ENCODE measurements at regions not wholly inside any gene's neighbourhood (a gene's known extent, or its start where the extent isn't known, plus 50 kb on each side); places are given as distances from the start of the nearest gene placed in this dataset.

DNA sequence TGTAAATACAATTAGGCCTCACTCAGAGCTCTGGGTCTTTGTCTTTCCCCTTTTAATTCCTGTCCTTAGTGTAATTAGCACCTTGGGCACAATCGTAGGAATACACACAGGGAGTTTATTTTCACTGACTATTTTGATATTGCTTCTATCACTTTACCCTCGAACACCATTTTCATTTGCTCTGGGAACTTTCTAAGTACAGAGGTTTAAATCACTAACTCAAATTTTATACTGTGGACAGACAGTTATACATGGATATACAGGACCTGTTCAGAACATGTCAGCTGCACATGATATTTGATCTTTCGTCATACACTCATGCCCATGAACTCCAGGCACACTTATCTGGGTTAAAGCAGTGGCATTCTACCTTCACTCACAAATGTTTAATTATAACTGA is 217.8 kb upstream of the TMEM161B start:
- Histone ChIP-seq H3K4me1 (ENCODE audit: control insufficient read depth, insufficient read depth, low read length) (peaks cover 54% of the 10 kb centered on the region), H3K4me3 (ENCODE audit: low read depth, low read length) (no peak overlapping the region), H3K27ac (ENCODE audit: low read depth, low read length) (no peak overlapping the region)

DNA sequence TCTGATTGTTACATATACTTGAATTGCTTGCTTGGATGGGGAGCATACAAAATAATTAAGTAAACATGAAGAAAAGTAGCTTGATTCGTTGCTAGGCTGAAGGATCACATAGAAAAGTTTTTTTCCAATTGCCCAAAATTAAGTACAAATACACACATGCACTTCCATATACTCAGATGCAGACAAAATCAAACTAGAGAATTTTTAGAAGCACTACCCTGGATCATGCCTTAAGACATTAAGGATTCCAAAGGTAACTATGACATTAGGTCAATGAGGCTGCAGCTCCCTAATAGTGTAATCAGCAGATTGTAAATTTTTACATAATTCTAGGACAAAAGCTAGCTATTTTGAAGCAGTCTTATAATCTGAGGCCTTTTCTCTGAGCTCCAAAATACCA is 216.9 kb upstream of the TMEM161B start:
- H3K27ac ChIP-seq (ENCODE audit: low read depth, low read length): no peak overlapping the region
- no peaks in the 10 kb centered on the region for H3K27me3 ChIP-seq (ENCODE audit: control insufficient read depth, insufficient read depth, low read length)
- H3K4me1 ChIP-seq (ENCODE audit: control insufficient read depth, insufficient read depth, low read length): peaks cover 46% of the 10 kb centered on the region
- H3K4me3 ChIP-seq (ENCODE audit: low read depth, low read length): no peak overlapping the region
- no peaks in the 10 kb centered on the region for H3K36me3 ChIP-seq (ENCODE audit: control insufficient read depth, insufficient read depth, low read length)
- no peak overlapping the region for H3K9ac ChIP-seq (ENCODE audit: low read depth, low read length)
- H3K9me3 ChIP-seq (ENCODE audit: control insufficient read depth, insufficient read depth, low read length): no peaks in the 10 kb centered on the region

More for the DNA sequence above, 217.8 kb upstream of the TMEM161B start:
- Histone ChIP-seq H3K36me3 (ENCODE audit: control insufficient read depth, insufficient read depth, low read length) (no peaks in the 10 kb centered on the region), H3K9ac (ENCODE audit: low read depth, low read length) (no peak overlapping the region), H3K27me3 (ENCODE audit: control insufficient read depth, insufficient read depth, low read length) (no peaks in the 10 kb centered on the region), H3K9me3 (ENCODE audit: control insufficient read depth, insufficient read depth, low read length) (no peaks in the 10 kb centered on the region)

DNA sequence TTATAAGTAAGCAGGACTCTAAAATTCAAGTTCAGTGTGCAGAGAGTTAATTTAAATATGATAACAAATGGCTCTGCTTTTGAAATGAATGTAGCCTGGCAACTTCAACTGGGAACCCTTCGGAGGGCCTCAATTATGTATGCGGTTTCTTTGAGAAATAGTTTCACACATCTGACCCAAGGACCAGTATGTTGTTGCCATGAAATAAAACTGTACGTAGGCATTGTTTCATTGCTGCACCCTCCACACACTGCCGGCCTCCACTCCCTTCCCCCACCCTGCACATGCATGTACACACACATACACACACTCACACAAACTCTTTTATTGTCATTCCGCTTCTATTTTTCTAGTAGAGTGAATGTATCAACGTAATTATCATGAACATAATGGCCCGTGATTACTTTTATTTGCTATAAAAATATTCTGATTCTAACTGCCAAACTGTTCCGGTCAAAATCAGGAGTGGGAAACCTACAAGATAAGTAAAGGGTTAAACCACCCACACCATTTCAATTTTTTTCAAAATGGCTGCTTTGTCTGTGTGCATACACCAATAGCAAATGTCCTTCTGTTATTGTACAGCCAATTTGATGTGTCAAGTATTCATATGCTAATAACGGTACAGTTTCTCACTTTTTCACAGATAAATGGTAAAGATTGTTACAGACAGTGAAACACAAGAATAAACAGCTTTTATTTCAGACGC is 215.5 kb upstream of the TMEM161B start:
- no peak overlapping the region for H3K27ac ChIP-seq (ENCODE audit: low read depth, low read length)
- no peaks in the 10 kb centered on the region for H3K27me3 ChIP-seq (ENCODE audit: control insufficient read depth, insufficient read depth, low read length)
- no peak overlapping the region for H3K4me3 ChIP-seq (ENCODE audit: low read depth, low read length)

DNA sequence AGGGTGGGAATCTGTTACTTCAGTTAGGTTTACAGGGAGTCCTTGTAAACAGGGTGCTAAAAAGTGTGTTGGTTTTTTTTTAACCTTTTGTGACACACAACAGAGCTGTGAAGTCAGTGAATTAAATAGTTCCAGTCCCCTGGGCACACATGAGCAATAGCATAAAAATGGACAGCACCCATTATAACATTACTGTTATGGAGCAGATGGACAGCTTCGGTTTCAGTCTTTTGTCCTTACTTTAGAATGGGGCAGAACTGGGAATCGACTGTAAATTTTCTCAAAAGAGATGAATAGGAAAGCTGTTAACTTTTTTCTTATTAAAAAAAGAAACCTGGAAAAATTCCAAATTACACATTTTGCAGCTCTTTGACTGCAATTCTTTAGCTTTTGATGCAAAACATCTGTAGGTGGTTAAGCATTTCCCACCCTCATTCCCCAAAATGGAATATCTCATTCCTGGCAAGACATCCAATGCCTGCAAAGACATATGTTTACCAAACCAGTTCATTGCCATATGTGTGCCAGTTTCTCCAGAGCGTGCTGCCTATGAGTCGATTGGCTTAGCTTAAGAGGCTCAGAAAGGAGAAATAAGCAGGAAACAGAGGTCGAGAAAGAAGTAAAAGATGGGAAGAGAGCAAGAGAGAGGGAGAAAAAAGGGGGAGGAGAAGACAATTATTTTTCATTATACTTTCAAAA is 212.3 kb upstream of the TMEM161B start:
- no peak overlapping the region for H3K4me3 ChIP-seq (ENCODE audit: low read depth, low read length)
- H3K4me1 ChIP-seq (ENCODE audit: control insufficient read depth, insufficient read depth, low read length): peaks cover 22% of the 10 kb centered on the region
- H3K9ac ChIP-seq (ENCODE audit: low read depth, low read length): no peak overlapping the region
- no peaks in the 10 kb centered on the region for H3K36me3 ChIP-seq (ENCODE audit: control insufficient read depth, insufficient read depth, low read length)
- H3K9me3 ChIP-seq (ENCODE audit: control insufficient read depth, insufficient read depth, low read length): no peaks in the 10 kb centered on the region
- no peaks in the 10 kb centered on the region for H3K27me3 ChIP-seq (ENCODE audit: control insufficient read depth, insufficient read depth, low read length)
- peak overlapping the region; percentile 14 for H3K27ac ChIP-seq (ENCODE audit: low read depth, low read length)

More for the DNA sequence above, 215.5 kb upstream of the TMEM161B start:
- Histone ChIP-seq H3K36me3 (ENCODE audit: control insufficient read depth, insufficient read depth, low read length) (no peaks in the 10 kb centered on the region), H3K4me1 (ENCODE audit: control insufficient read depth, insufficient read depth, low read length) (peaks cover 32% of the 10 kb centered on the region), H3K9me3 (ENCODE audit: control insufficient read depth, insufficient read depth, low read length) (no peaks in the 10 kb centered on the region), H3K9ac (ENCODE audit: low read depth, low read length) (no peak overlapping the region)

- Histone ChIP-seq H3K4me1 (ENCODE audit: control insufficient read depth, insufficient read depth, low read length) (peaks cover 22% of the 10 kb centered on the region), H3K4me3 (ENCODE audit: low read depth, low read length) (no peak overlapping the region), H3K27ac (ENCODE audit: low read depth, low read length) (no peak overlapping the region), H3K36me3 (ENCODE audit: control insufficient read depth, insufficient read depth, low read length) (no peaks in the 10 kb centered on the region), H3K9me3 (ENCODE audit: control insufficient read depth, insufficient read depth, low read length) (no peaks in the 10 kb centered on the region), H3K9ac (ENCODE audit: low read depth, low read length) (no peak overlapping the region), H3K27me3 (ENCODE audit: control insufficient read depth, insufficient read depth, low read length) (no peaks in the 10 kb centered on the region)
These were observed 211.6 kb upstream of the TMEM161B start for GRCh38 chr5:88480245-88480644.

GRCh38 chr5:88474574-88474973 is 205.9 kb upstream of the TMEM161B start:
- no peak overlapping the region for H3K9ac ChIP-seq (ENCODE audit: low read depth, low read length)
- H3K9me3 ChIP-seq (ENCODE audit: control insufficient read depth, insufficient read depth, low read length): no peaks in the 10 kb centered on the region

DNA sequence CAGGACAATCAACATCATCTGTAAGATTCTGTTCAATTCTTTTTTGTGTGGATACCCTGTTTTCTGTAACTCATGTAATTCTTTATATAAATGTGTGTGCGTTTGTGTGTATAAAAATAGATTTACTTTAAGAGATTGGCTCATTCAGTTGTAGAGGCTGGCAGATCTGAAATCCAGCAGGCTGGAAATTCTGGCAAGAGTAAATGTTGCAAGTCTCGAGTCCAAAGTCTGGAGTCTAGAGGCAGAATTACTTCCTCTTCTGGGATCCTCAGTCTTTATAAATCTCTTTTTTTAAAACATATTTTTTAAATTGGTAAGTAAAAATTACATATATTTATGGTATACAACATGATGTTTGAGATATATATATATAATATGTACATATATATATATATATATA is 202.1 kb upstream of the TMEM161B start:
- Histone ChIP-seq H3K27ac (ENCODE audit: low read depth, low read length) (no peak overlapping the region), H3K9me3 (ENCODE audit: control insufficient read depth, insufficient read depth, low read length) (no peaks in the 10 kb centered on the region), H3K9ac (ENCODE audit: low read depth, low read length) (no peak overlapping the region), H3K4me1 (ENCODE audit: control insufficient read depth, insufficient read depth, low read length) (peaks cover 5% of the 10 kb centered on the region; the same call in 1 of the 2 replicates), H3K4me3 (ENCODE audit: low read depth, low read length) (no peak overlapping the region), H3K27me3 (ENCODE audit: control insufficient read depth, insufficient read depth, low read length) (no peaks in the 10 kb centered on the region), H3K36me3 (ENCODE audit: control insufficient read depth, insufficient read depth, low read length) (no peaks in the 10 kb centered on the region)

More at GRCh38 chr5:88474574-88474973, 205.9 kb upstream of the TMEM161B start:
- Histone ChIP-seq H3K27ac (ENCODE audit: low read depth, low read length) (no peak overlapping the region), H3K4me3 (ENCODE audit: low read depth, low read length) (no peak overlapping the region), H3K4me1 (ENCODE audit: control insufficient read depth, insufficient read depth, low read length) (no peaks in the 10 kb centered on the region), H3K36me3 (ENCODE audit: control insufficient read depth, insufficient read depth, low read length) (no peaks in the 10 kb centered on the region), H3K27me3 (ENCODE audit: control insufficient read depth, insufficient read depth, low read length) (no peaks in the 10 kb centered on the region)

DNA sequence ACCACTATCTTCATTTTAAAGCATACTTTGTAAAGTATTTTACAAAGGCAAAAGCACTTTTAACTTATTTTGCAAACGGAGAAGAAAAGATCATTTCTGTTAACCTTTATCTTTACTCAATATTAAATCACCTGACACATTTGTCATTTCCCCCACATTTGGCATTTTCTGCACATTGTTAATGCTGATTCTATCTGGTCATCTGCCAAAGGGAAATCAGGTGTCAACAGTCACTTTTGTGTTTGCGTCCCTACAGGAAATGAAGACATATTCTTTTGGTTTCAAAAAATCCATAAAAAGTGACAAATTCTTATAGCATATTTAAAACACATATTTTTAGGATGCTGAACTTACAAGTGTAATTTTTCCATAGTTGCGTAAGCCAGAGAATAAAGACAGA is 191.3 kb upstream of the TMEM161B start:
- Histone ChIP-seq H3K27me3 (ENCODE audit: control insufficient read depth, insufficient read depth, low read length) (no peaks in the 10 kb centered on the region), H3K27ac (ENCODE audit: low read depth, low read length) (no peak overlapping the region), H3K9ac (ENCODE audit: low read depth, low read length) (no peak overlapping the region), H3K9me3 (ENCODE audit: control insufficient read depth, insufficient read depth, low read length) (no peaks in the 10 kb centered on the region), H3K4me1 (ENCODE audit: control insufficient read depth, insufficient read depth, low read length) (no peaks in the 10 kb centered on the region; the same call in 1 of the 2 replicates), H3K36me3 (ENCODE audit: control insufficient read depth, insufficient read depth, low read length) (no peaks in the 10 kb centered on the region), H3K4me3 (ENCODE audit: low read depth, low read length) (no peak overlapping the region)

GRCh38 chr5:88452820-88453219 is 184.2 kb upstream of the TMEM161B start:
- no peaks in the 10 kb centered on the region for H3K9me3 ChIP-seq (ENCODE audit: control insufficient read depth, insufficient read depth, low read length)
- H3K4me1 ChIP-seq (ENCODE audit: control insufficient read depth, insufficient read depth, low read length): peaks cover 6% of the 10 kb centered on the region
- no peaks in the 10 kb centered on the region for H3K27me3 ChIP-seq (ENCODE audit: control insufficient read depth, insufficient read depth, low read length)
- no peak overlapping the region for H3K4me3 ChIP-seq (ENCODE audit: low read depth, low read length)
- no peak overlapping the region for H3K9ac ChIP-seq (ENCODE audit: low read depth, low read length)
- H3K27ac ChIP-seq (ENCODE audit: low read depth, low read length): no peak overlapping the region
- H3K36me3 ChIP-seq (ENCODE audit: control insufficient read depth, insufficient read depth, low read length): no peaks in the 10 kb centered on the region

DNA sequence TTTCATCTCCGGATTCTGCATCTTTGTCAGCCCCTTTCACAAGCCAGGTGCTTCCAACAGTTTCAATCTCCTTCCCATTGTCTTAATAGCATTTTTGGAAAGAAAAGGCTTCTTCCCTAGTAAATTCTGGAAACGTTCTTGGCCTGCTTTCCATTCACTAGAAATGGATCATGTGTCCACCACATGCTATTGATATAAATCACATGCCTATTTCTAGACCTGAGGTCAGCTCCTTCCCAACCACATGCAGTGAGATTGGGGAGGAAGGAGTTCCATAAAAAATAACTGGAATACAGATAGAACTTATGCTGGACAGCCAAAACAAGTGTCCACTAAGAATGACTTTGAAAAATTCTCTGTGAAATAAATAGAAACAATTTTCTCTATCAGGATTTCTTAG is 181.6 kb upstream of the TMEM161B start:
- H3K27me3 ChIP-seq (ENCODE audit: control insufficient read depth, insufficient read depth, low read length): no peaks in the 10 kb centered on the region
- no peaks in the 10 kb centered on the region for H3K9me3 ChIP-seq (ENCODE audit: control insufficient read depth, insufficient read depth, low read length)
- H3K27ac ChIP-seq (ENCODE audit: low read depth, low read length): no peak overlapping the region
- peaks cover 6% of the 10 kb centered on the region; the same call in 1 of the 2 replicates for H3K4me1 ChIP-seq (ENCODE audit: control insufficient read depth, insufficient read depth, low read length)
- H3K9ac ChIP-seq (ENCODE audit: low read depth, low read length): no peak overlapping the region
- no peaks in the 10 kb centered on the region for H3K36me3 ChIP-seq (ENCODE audit: control insufficient read depth, insufficient read depth, low read length)
- H3K4me3 ChIP-seq (ENCODE audit: low read depth, low read length): no peak overlapping the region

GRCh38 chr5:88438006-88438405 is 169.4 kb upstream of the TMEM161B start:
- Histone ChIP-seq H3K27ac (ENCODE audit: low read depth, low read length) (no peak overlapping the region), H3K9ac (ENCODE audit: low read depth, low read length) (no peak overlapping the region), H3K4me1 (ENCODE audit: control insufficient read depth, insufficient read depth, low read length) (peaks cover 23% of the 10 kb centered on the region), H3K4me3 (ENCODE audit: low read depth, low read length) (peak overlapping the region; percentile 8; the same call in 1 of the 2 replicates), H3K36me3 (ENCODE audit: control insufficient read depth, insufficient read depth, low read length) (no peaks in the 10 kb centered on the region), H3K9me3 (ENCODE audit: control insufficient read depth, insufficient read depth, low read length) (no peaks in the 10 kb centered on the region), H3K27me3 (ENCODE audit: control insufficient read depth, insufficient read depth, low read length) (no peaks in the 10 kb centered on the region)

Measured in HUES48 (cell line).